Natural killer cell treated with Interleukin-12 subunit alpha and Interleukin-12 subunit beta and Interleukin-15 and Interleukin-18, amount 100 ng/mL, for 72 hours (primary cell): ENCODE measurements at regions not wholly inside any gene's neighbourhood (a gene's known extent, or its start where the extent isn't known, plus 50 kb on each side); places are given as distances from the start of the nearest gene placed in this dataset.
"Not testable (repeated sequence)": the region's sequence is repeated elsewhere in the genome, so short reads cannot be mapped to it uniquely, and the experiment has no call there.

Experiments used
- ATAC-seq, 2 donors: fragments of 150-1000 bp; cut with Tn5 transposase in 1 of 2; sonication (Bioruptor Pico), chemical (Tn5 transposase) in 1 of 2; 2 replicates each; pipeline ENCODE4 v1.10.0; 2021
- DNase-seq: peaks from one replicate; pipeline ENCODE4 v3.0.0; 2022; ENCODE audit warnings: low spot score
- H3K27ac Mint-ChIP-seq, 2 donors: 1 replicate in 1 of 2; 2 replicates in 1 of 2; pipeline ENCODE4 v1.8.0; 2022; ENCODE audit warnings: mixed read lengths in 2 of 2, mild to moderate bottlenecking in 1 of 2, moderate library complexity in 1 of 2
- H3K27me3 Mint-ChIP-seq, 2 donors: 1 replicate in 1 of 2; 2 replicates in 1 of 2; pipeline ENCODE4 v1.8.0; 2022; ENCODE audit warnings: mixed read lengths in 2 of 2
- H3K36me3 Mint-ChIP-seq: one replicate; pipeline ENCODE4 v1.8.0; 2022; ENCODE audit warnings: mixed read lengths
- H3K4me1 Mint-ChIP-seq, 2 donors: 1 replicate in 1 of 2; 2 replicates in 1 of 2; pipeline ENCODE4 v1.8.0; 2022; ENCODE audit warnings: low read depth in 2 of 2, mixed read lengths in 2 of 2, mild to moderate bottlenecking in 1 of 2
- H3K4me3 Mint-ChIP-seq: one replicate; pipeline ENCODE4 v1.8.0; 2022; ENCODE audit warnings: mixed read lengths
- H3K9me3 Mint-ChIP-seq: 2 replicates; pipeline ENCODE4 v1.8.0; 2022; ENCODE audit warnings: mixed read lengths

DNA sequence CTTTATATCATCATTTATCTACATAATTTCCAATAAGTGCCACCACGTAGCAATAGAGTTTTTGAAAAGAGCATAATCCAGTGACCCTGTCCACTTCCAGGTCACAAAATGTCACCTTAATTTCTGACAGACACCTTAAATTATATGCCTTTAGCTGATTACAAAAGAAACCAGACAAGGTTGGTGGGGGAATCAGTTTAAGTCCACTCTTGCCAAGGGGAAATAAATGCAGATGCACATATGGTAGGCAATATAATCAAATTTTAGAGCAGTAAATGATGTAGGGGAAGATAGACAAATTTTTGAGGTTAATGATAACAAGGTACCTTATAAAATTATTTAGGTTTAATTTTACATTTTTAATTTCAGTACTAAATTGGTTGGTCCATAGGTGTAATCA, 253.5 kb downstream of the ZIC1 start:
- Mint-ChIP-seq H3K27me3 (no peaks in the 10 kb centered on the region), H3K4me1 (no peaks in the 10 kb centered on the region), H3K36me3 (no peaks in the 10 kb centered on the region), H3K27ac (no peak overlapping the region), H3K4me3 (no peak overlapping the region), H3K9me3 (peaks cover 7% of the 10 kb centered on the region)
- ATAC-seq (no peak), DNase-seq (no peak)

DNA sequence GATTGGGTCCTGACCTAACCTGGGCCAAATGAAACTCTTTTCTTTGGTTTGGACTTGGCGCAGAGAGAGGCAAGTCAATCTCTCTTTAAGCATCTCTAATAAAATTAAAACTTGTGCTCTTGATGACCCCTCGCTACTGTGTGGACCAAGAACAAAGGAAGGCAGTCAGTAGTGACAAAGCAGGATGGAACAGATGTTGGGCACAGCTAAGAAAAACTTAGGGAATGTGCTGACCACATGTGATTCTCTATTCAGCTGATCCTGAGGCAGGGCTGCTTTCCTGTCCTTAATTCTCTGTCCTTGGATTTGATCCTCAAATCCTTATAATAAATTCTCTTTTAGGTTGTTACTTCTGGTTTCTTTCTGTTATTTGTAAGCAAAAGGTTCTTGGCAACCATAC, 259.9 kb downstream of the ZIC1 start:
- ATAC-seq (no peak), DNase-seq (no peak)
- Mint-ChIP-seq H3K27ac (no peak overlapping the region), H3K27me3 (no peaks in the 10 kb centered on the region), H3K9me3 (peaks cover 11% of the 10 kb centered on the region), H3K36me3 (peaks cover 4% of the 10 kb centered on the region), H3K4me3 (no peak overlapping the region), H3K4me1 (no peaks in the 10 kb centered on the region)

DNA sequence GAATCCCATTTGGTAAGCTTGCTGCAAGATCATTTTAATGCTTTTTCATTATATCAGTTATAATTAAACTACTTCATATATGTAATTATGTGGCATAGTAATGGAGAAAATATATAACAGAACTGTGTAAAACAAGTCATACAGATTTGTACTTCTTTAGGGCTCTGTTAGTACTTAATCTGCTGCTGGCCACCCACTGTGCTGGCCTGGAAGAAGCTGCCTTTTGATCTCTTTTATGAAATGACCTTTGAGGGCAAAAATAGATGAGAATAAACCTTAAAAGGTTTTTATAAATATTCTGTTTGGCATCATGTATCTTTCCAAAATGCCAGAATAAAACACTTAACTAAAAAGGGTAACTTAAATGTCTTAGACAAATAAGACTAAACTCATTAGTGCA, 262.9 kb downstream of the ZIC1 start:
- Mint-ChIP-seq H3K27ac (no peak overlapping the region), H3K4me3 (no peak overlapping the region), H3K27me3 (no peaks in the 10 kb centered on the region), H3K4me1 (no peaks in the 10 kb centered on the region), H3K9me3 (peaks cover 14% of the 10 kb centered on the region), H3K36me3 (peaks cover 4% of the 10 kb centered on the region)
- DNase-seq (no peak), ATAC-seq (no peak)

DNA sequence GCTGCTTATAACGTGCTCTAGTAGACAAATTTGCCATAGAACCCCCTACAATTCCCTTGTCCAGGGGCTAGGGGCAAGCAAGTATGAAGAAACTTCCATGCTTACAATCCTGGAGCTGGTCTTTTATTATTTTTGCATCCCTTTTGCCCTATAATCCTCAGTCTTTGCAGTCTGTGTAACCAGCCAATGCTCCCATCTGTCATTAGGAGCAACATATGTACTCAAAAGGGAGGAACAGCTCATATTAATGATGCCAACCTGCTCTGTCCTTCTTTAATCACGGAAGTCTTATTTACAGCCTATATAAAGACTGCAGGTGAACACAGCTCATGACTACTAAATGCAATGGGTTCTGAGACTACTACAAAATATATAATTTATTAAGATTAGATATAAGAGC, 263.3 kb downstream of the ZIC1 start:
- H3K9me3 Mint-ChIP-seq = peaks cover 12% of the 10 kb centered on the region
- no peak for ATAC-seq
- no peaks in the 10 kb centered on the region for H3K4me1 Mint-ChIP-seq
- no peak overlapping the region for H3K27ac Mint-ChIP-seq
- no peak for DNase-seq
- H3K4me3 Mint-ChIP-seq = no peak overlapping the region
- H3K36me3 Mint-ChIP-seq = peaks cover 4% of the 10 kb centered on the region
- H3K27me3 Mint-ChIP-seq = no peaks in the 10 kb centered on the region

DNA sequence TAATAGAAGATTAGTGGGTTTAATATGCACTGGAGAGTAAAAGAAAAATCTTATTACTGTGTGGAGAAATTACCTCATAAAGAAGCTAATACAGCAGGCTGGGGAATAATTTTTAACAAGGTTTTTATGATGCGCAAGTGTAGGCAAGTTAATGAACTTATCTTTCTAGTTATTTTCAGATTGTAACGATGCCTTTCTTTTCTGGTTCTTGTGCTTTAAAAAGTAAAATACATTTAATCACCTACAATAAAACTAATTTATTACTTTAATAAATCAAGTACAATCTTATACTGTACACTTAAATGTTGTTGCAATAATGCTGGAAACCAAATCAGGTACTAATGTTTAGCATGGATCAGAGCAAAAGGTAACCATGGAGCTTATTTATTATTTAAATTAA, 266.6 kb downstream of the ZIC1 start:
- Mint-ChIP-seq H3K27ac (no peak overlapping the region), H3K4me3 (no peak overlapping the region), H3K36me3 (peaks cover 4% of the 10 kb centered on the region), H3K27me3 (no peaks in the 10 kb centered on the region), H3K4me1 (no peaks in the 10 kb centered on the region), H3K9me3 (peaks cover 12% of the 10 kb centered on the region)
- no peak for ATAC-seq
- no peak for DNase-seq

DNA sequence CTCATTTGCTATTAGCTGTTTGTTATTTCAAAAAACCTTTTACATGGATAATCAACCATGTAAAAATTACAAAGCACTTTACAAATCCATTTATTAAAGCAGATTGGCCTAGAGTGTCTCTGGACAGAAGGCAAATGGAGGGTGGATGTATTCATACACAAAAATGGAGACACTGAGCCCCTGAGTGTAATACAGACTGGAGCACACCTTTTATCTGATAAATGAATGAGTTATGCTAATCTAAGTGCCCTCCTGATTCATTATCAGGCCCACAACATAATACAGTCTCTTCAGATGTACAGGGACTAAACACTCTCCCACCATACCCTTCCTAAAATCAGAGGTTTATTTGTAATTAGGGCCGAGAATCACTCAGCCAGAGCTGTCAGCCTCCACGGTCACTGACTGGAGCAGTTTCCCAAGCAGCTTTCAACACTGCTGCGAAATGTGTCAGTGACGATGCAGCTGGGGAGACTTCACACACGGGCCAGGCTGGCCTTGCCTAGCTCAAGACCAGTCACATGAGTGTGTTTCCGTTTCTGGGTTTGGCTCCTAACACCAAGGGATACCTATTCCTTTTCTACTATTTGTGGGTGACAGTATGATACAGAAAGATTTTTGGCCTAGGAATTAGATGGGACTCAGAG, 271.8 kb downstream of the ZIC1 start:
- Mint-ChIP-seq H3K27ac (no peak overlapping the region), H3K27me3 (no peaks in the 10 kb centered on the region), H3K4me3 (no peak overlapping the region), H3K9me3 (peaks cover 9% of the 10 kb centered on the region), H3K36me3 (no peaks in the 10 kb centered on the region), H3K4me1 (no peaks in the 10 kb centered on the region)
- ATAC-seq (no peak), DNase-seq (no peak)

DNA sequence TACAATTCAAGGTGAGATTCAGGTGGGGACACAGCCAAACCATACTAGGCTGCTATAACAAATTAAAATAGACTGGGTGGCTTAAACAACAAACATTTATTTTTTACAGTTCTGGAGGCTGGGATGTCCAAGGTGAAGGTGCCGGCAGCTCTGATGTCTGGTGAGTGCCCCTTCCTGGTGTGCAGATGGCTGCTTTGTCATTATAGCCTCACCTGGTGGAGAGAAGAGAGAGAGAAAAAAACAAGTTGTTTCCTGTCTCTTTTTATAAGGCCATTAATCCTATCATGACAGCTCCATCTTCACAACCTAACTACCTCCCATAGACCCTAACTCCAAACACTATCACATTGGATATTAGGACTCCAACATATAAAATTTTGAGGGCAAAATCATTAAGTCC, 279.7 kb downstream of the ZIC1 start:
- H3K4me3 Mint-ChIP-seq = no peak overlapping the region
- H3K27ac Mint-ChIP-seq = no peak overlapping the region
- no peak for ATAC-seq
- H3K9me3 Mint-ChIP-seq = peaks cover 10% of the 10 kb centered on the region
- no peaks in the 10 kb centered on the region for H3K4me1 Mint-ChIP-seq
- H3K36me3 Mint-ChIP-seq = no peaks in the 10 kb centered on the region
- H3K27me3 Mint-ChIP-seq = no peaks in the 10 kb centered on the region
- no peak for DNase-seq

DNA sequence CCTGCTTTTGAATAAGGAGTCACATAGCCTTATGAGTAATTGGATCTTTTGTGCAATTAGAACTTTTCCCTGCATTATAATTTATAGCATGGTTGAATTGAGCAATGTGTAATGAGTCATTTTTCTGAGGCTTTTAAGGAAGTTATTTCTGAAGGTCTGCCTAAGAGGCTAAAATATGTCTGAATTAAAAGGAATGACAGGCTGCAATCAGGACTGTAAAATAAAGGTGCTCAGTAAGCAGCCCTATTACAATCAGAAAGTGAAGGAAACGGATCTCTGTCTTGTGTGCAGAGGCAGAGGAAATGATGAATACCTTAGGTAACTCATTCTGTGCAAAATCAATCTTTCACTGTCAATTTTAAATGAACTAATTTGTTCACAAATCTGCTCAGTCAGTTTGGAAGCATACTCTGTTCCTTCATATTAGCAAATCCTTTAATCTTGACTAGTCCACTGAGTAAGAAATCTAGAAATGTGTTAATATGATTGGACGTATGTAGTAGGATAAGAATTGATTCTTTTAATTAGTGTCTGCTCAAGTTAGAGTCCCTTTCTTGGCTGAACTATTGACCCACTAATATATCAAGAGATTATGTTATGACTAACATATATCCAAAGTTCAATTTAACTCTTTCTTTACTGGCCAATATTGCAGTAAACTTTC, 290.1 kb downstream of the ZIC1 start:
- Mint-ChIP-seq H3K4me3 (no peak overlapping the region), H3K9me3 (peaks cover 9% of the 10 kb centered on the region), H3K27ac (no peak overlapping the region), H3K27me3 (no peaks in the 10 kb centered on the region), H3K36me3 (no peaks in the 10 kb centered on the region), H3K4me1 (no peaks in the 10 kb centered on the region)
- DNase-seq = no peak
- ATAC-seq = no peak

DNA sequence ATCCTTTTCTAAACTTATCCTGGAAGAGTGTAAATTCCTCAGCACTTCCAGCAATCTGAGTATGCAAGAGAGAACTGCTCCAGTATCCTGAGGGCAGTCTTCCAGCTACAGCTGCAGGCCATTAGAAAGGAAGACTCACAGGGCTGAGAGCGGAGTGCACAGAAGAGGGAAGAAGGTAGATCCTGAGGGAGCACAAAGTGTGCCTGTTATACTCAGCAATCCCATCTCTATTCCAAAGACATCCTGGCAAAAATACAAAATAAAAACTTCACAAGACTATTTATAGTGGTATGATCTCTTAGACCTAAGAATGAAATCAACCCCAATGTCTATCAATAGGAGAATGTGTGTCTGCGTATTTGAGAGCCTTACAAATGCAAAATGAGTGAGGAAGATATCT, 292.0 kb downstream of the ZIC1 start:
- Mint-ChIP-seq H3K4me1 (no peaks in the 10 kb centered on the region), H3K27ac (no peak overlapping the region), H3K9me3 (peaks cover 15% of the 10 kb centered on the region), H3K27me3 (no peaks in the 10 kb centered on the region), H3K36me3 (no peaks in the 10 kb centered on the region), H3K4me3 (no peak overlapping the region)
- ATAC-seq = no peak
- DNase-seq = no peak

DNA sequence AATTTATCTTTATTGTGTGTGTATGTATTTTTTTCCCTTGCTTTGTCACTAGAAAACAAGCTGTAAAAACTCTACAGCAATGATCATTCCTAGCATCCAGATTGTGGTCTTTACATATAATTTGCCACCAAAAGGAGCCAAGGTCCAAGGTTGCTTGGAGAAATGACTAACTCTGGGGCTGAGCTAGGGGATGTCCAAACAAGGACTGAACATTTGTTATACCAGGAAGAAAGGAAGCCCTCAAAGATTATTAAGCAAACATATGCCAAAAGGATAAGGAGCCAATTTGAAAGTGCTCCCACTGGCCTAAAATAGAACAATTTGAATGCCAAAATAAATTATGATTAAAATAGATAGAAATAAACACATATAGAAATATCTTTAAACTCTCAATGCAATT, 293.3 kb downstream of the ZIC1 start:
- H3K4me3 Mint-ChIP-seq = no peak overlapping the region
- no peaks in the 10 kb centered on the region for H3K36me3 Mint-ChIP-seq
- ATAC-seq (no peak), DNase-seq (no peak)
- no peak overlapping the region for H3K27ac Mint-ChIP-seq
- no peaks in the 10 kb centered on the region for H3K4me1 Mint-ChIP-seq
- H3K9me3 Mint-ChIP-seq = peaks cover 8% of the 10 kb centered on the region
- H3K27me3 Mint-ChIP-seq = no peaks in the 10 kb centered on the region

DNA sequence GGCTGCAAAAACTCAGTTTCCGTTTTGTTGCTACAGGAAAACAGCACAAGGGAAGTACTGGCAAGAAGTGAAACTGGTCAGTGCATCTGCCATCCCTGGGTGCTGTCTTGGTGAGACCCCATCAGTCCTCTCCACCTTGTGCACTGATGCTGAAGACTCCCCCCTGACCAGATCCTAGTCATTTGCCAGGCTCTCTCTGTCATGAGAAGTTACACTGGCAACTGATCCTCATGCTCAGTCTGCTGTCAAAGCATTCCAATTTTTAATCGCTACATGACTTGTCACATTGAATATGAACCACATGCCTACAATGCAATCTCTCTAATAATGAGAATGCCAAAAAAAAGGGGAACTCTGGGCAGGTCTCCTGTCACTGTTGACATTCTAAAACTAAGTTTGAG, 296.5 kb downstream of the ZIC1 start:
- H3K27ac Mint-ChIP-seq = no peak overlapping the region
- peaks cover 12% of the 10 kb centered on the region for H3K9me3 Mint-ChIP-seq
- ATAC-seq = no peak
- H3K27me3 Mint-ChIP-seq = no peaks in the 10 kb centered on the region
- H3K4me3 Mint-ChIP-seq = no peak overlapping the region
- no peaks in the 10 kb centered on the region for H3K4me1 Mint-ChIP-seq
- H3K36me3 Mint-ChIP-seq = peaks cover 7% of the 10 kb centered on the region
- DNase-seq = no peak

DNA sequence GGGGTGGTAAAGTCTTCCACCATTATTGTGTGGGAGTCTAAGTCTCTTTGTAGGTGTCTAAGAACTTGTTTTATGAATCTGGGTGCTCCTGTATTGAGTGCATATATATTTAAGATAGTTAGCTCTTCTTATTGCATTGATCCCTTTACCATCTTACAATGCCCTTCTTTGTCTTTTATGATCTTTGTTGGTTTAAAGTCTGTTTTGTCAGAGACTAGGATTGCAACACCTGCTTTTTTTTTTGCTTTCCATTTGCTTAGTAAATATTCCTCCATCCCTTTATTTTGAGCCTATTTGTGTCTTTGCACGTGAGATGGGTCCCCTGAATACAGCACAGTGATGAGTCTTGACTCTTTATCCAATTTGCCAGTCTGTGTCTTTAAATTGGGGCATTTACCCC, 301.6 kb downstream of the ZIC1 start:
- H3K4me3 Mint-ChIP-seq, DNase-seq, H3K27ac Mint-ChIP-seq, H3K4me1 Mint-ChIP-seq, H3K27me3 Mint-ChIP-seq, ATAC-seq, H3K9me3 Mint-ChIP-seq: not testable (repeated sequence)
- peaks cover 11% of the 10 kb centered on the region for H3K36me3 Mint-ChIP-seq

DNA sequence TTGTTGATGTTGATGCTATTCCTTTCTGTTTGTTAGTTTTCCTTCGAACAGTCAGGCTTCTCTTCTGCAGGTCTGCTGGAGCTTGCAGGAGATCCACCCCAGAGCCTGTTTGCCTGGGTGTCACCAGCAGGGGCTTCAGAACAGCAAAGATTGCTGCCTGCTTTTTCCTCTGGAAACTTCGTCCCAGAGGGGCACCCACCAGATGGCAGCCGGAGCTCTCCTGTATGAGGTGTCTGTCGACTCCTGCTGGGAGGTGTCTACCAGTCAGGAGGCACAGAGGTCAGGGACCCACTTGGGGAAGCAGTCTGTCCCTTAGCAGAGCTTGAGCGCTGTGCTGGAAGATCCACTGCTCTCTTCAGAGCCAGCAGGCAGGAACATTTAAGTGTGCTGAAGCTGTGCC, 303.2 kb downstream of the ZIC1 start:
- no peaks in the 10 kb centered on the region for H3K27me3 Mint-ChIP-seq

DNA sequence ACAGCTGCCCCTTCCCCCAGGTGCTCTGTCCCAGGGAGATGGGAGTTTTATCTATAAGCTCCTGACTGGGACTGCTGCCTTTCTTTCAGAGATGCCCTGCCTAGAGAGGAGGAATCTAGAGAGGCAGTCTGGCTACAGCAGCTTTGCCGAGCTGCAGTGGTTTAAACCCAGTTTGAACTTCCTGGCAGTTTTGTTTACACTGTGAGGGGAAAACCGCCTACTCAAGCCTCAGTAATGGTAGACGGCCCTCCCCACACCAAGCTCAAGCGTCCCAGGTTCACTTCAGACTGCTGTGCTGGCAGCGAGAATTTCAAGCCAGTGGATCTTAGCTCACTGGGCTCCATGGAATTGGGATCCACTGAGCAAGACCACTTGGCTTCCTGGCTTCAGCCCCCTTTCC, 303.6 kb downstream of the ZIC1 start:
- H3K4me3 Mint-ChIP-seq, DNase-seq, ATAC-seq, H3K27ac Mint-ChIP-seq, H3K4me1 Mint-ChIP-seq, H3K27me3 Mint-ChIP-seq, H3K9me3 Mint-ChIP-seq: not testable (repeated sequence)
- peaks cover 11% of the 10 kb centered on the region for H3K36me3 Mint-ChIP-seq

More for the DNA sequence above, 303.2 kb downstream of the ZIC1 start:
- ATAC-seq (no peak), DNase-seq (no peak)
- peaks cover 11% of the 10 kb centered on the region for H3K36me3 Mint-ChIP-seq
- H3K27ac Mint-ChIP-seq = no peak overlapping the region
- peaks cover 4% of the 10 kb centered on the region for H3K9me3 Mint-ChIP-seq
- no peak overlapping the region for H3K4me3 Mint-ChIP-seq
- H3K4me1 Mint-ChIP-seq = no peaks in the 10 kb centered on the region
